Cardiac muscle cell (in vitro differentiated cells and primary cell): ENCODE measurements at regions not wholly inside any gene's neighbourhood (a gene's known extent, or its start where the extent isn't known, plus 50 kb on each side); places are given as distances from the start of the nearest gene placed in this dataset.

ENCODE experiments used
- DNase-seq, 2 donors: peaks; one replicate each; pipeline versions ENCODE4 v3.0.0 to v3.0.0-alpha.2; 2010 to 2017; ENCODE audit warnings: low read depth in 1 of 2, low spot score in 1 of 2
- H3K27ac ChIP-seq: fragments of 200-600 bp; sonication (generic); 2 replicates; pipeline ENCODE4 v1.5.1; 2016
- H3K27me3 ChIP-seq: fragments of 200-600 bp; sonication (generic); 2 replicates; pipeline ENCODE4 v1.6.0; 2016; ENCODE audit warnings: control low read depth
- H3K36me3 ChIP-seq: fragments of 200-600 bp; sonication (generic); 2 replicates; pipeline ENCODE4 v1.5.1; 2016; ENCODE audit warnings: control low read depth
- H3K4me1 ChIP-seq: fragments of 200-600 bp; sonication (generic); 2 replicates; pipeline ENCODE4 v1.8.1; 2017; ENCODE audit warnings: low read depth, mild to moderate bottlenecking, mixed run types
- H3K4me3 ChIP-seq: fragments of 200-600 bp; sonication (generic); 2 replicates; pipeline ENCODE4 v1.5.1; 2016; ENCODE audit warnings: mild to moderate bottlenecking
- H3K9me3 ChIP-seq: fragments of 200-600 bp; sonication (generic); 2 replicates; pipeline ENCODE4 v1.5.1; 2017; ENCODE audit warnings: low read depth, mild to moderate bottlenecking, control low read depth
- CTCF ChIP-seq: IDR thresholded peaks from 2 replicates; pipeline ENCODE4 v1.5.1; 2012; ENCODE audit warnings: low read depth, mild to moderate bottlenecking, low read length

- TF ChIP-seq CTCF: no peak
- H3K36me3 ChIP-seq: no peaks in the 10 kb centered on the region
- H3K9me3 ChIP-seq: no peaks in the 10 kb centered on the region
- no peak overlapping the region for H3K27ac ChIP-seq
- H3K27me3 ChIP-seq: no peaks in the 10 kb centered on the region
- H3K4me3 ChIP-seq: no peak overlapping the region
- no peaks in the 10 kb centered on the region for H3K4me1 ChIP-seq
- DNase-seq: no peak
Observed at GRCh38 chr7:54622696-54623309, 80.6 kb downstream of the VSTM2A start.
